ENCODE measurements at regions not wholly inside any gene's neighbourhood (a gene's known extent, or its start where the extent isn't known, plus 50 kb on each side); places are given as distances from the start of the nearest gene placed in this dataset.
"Not testable (repeated sequence)": the region's sequence is repeated elsewhere in the genome, so short reads cannot be mapped to it uniquely, and the experiment has no call there.

DNA sequence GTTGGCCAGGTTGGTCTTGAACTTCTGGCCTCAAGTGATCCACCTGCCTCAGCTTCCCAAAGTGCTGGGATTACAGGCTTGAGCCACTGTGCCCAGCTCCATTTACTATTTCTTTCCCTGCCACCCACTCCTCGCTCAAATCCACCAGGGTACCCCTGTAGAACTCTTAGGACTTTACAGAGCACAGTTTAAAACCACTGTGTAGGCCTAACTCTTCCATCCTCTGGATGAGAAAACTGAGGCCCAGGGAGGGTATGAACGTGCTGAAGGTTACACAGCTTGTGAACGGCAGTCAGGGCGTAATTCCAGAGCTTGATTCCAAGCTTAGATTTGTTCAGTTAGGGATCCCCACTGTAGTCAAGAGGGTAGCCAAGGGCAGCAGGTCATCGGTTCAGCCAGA lies 309.1 kb downstream of the GOLGA6L6 start:
- not testable (repeated sequence) for TF ChIP-seq CTCF, POLR2A (IDR thresholded peaks at IDR 0.05)
